ENCODE measurements at regions not wholly inside any gene's neighbourhood (a gene's known extent, or its start where the extent isn't known, plus 50 kb on each side); places are given as distances from the start of the nearest gene placed in this dataset.

GRCh38 chr1:104856091-104856490, 1106.4 kb downstream of the AMY1C start:
- FAIRE-seq: no peak

DNA sequence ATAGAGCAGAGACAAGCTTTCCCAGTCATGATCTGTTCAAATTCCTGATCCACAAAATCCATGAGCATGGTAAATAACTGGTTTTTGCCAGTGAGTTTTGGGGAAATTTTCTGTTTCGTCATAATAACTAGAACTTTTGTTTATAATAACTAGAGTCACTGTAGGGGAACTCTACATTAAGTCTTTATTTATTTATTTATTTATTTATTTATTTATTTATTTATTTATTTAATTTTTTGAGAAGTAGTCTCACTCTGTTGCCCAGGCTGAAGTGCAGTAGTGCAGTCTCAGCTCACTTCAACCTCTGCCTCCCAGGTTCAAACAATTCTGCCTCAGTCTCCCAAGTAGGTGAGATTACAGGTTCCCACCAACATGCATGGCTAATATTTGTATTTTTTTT, 1106.8 kb downstream of the AMY1C start:
- no peak for FAIRE-seq

DNA sequence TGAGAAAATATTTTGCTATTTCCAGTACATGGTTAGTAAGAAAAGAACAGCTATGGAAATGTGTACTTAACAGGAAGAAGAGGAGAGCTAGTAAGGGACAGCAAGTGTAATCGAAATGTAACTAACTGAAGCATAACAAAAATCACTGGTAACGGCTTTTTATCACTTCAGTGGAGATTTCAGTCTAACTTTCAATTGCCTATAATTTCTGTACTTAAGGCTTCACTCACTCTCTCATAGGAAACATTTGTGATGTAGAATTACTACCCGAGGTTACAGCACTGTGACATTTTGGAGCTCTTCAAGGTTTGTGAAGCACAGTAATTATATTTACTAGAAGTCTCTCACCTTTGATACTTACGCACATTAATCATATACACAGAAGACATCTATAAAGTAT, 1119.1 kb downstream of the AMY1C start:
- no peak for FAIRE-seq

DNA sequence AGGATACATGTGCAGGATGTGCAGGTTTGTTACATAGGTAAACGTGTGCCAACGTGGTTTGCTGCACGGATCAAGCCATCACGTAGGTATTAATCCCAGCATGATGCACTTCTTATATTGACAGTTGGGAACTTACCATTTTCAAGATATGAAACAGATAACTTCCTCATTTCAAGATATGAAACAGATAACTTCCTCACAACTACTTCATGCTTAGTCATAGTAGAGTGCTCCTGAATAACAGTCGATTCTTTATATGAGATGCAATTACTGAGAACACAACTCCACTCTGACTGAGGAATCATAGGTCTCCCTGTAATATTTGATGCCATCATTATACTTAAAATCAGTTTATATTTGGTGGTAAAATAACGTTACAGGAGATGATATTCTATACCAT, 1124.3 kb downstream of the AMY1C start:
- FAIRE-seq: no peak

DNA sequence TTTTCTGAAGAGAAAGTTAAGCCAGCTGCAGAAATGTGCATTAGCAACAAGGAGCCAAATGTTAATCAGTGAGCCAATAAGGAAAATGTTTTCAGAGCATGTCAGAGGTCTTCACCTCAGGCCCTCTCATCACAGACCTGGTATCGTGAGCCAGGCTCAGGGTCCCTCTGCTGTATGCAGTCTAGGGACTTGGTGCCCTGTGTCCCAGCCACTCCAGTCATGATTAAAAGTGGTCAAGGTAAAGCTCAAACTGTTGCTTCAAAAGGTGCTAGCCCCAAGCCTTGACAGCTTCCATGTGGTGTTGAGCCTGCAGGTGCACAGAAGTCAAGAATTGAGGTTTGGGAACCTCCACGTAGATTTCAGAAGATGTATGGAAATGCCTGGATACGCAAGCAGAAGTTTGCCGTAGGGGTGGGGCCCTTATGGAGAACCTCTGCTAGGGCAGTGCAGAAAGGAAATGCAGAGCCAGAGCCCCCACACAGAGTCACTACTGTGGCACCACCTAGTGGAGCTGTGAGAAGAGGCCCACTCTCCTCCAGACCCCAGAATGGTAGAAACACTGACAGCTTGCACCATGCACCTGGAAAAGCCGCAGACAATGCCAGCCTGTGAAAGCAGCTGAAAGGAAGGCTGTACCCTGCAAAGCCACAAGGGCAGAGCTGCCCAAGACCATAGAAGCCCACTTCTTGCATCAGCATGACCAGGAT, 1128.7 kb downstream of the AMY1C start:
- no peak for FAIRE-seq

GRCh38 chr1:104884939-104885338, 1135.2 kb downstream of the AMY1C start:
- no peak for FAIRE-seq

- FAIRE-seq: no peak
Observed at GRCh38 chr1:104905322-104905721, 1155.6 kb downstream of the AMY1C start.

DNA sequence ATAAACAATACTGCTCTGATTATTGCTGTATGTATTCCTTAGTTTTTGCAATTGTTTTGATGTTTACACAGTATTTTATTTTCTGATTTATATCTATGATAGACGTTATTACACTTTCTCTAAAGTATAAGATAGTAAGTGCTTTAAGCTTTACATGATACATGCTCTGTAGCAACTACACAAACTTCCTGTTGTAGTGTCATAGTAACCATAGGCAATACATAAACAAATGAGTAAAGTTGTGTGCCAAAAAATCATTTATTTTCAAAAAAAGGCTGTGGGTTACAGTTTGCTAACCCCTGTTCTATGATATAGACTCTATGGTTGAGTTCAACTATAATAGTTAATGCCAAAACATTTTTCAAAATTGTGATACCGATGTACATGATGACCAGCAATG, 1156.4 kb downstream of the AMY1C start:
- no peak for FAIRE-seq

DNA sequence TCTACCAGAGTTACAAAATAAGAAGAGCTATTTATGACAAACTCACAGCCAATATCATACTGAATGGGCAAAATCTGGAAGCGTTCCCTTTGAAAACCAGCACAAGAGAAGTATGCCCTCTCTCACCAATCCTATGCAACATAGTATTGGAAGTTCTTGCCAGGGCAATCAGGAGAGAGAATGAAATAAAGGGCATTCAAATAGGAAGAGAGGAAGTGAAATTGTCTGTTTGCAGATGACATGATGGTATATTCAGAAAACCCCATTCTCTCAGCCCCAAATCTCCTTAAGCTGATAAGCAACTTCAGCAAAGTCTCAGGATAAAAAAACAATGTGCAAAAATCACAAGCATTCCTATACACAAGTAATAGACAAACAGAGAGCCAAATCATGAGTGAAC, 1169.5 kb downstream of the AMY1C start:
- no peak for FAIRE-seq

DNA sequence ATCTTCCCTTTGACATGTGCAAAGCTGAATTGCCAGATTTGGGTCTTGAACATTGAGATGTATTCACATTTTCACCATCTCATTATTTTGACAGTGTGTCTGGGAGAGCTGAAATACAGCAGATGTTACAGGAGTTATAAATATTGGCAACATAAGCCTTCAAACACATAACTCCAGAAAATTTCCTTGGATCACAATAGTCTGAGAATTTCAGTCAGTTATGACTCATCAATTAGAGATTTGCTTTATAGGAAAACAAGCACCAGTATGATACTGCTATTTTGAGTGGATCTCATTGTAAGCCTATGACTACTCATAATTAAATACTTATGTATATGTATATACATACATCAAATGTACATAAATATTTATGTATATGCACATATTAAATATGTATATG, 1171.8 kb downstream of the AMY1C start:
- no peak for FAIRE-seq

- FAIRE-seq: no peak
Observed at GRCh38 chr1:104923075-104923474, 1173.4 kb downstream of the AMY1C start.

DNA sequence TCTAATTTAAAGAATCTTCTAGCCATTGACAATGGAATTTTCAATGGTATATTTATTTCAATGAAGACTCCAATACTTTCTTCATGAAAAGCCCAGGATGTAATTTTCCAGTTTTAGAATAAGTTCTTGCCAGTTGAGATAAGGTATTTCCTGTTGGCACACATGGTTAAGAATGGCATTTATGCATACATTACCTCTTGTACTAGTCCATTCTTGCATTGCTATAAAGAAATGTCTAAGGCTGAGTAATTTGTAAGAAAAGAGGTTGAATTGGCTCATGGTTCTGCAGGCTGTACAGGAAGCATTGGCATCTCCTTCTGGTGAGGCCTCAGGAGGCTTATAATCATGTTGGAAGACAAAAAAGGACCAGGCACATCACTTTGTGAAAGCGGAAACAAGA, 1179.6 kb downstream of the AMY1C start:
- FAIRE-seq: no peak

GRCh38 chr1:104932030-104932915, 1182.6 kb downstream of the AMY1C start:
- no peak for FAIRE-seq

GRCh38 chr1:104932949-104933679, 1183.4 kb downstream of the AMY1C start:
- FAIRE-seq: no peak

DNA sequence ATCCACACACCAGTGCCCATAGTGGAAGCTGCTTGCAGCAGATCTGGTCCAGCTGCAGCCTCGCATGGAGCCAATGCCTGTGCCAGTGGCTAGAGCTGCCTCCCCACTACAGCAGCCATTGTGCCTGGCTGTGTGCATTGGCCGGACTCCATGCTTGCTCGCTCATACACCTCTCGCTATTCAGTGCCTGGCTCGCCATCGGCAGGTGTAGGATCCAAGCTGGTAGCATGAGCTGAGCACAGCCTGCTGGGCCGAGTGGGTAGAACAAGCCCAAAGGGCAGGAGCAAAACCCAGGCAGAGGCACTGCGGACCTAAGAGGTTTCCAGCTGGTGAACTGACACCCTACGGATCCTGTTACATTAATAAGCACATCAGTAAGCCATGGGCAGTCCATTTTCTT, 1184.1 kb downstream of the AMY1C start:
- no peak for FAIRE-seq

DNA sequence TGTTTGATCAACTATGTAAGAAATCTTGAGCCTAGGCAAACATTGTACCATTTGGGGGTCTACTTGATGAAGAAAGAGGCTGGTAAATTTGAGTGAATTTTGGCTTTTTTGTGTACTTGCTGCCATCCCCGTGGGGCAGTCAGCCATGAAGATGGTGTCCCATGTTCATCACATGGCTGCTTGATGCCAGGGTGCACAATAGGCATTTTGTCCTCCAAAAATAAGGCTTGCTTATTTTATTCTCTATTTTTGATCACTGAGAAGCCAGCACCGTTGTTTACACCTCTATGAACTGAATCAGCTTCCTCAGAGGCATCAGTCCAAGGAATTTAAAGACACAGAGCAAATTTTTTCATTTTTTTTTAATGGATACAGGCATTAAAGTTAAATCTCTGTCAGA, 1195.7 kb downstream of the AMY1C start:
- no peak for FAIRE-seq

DNA sequence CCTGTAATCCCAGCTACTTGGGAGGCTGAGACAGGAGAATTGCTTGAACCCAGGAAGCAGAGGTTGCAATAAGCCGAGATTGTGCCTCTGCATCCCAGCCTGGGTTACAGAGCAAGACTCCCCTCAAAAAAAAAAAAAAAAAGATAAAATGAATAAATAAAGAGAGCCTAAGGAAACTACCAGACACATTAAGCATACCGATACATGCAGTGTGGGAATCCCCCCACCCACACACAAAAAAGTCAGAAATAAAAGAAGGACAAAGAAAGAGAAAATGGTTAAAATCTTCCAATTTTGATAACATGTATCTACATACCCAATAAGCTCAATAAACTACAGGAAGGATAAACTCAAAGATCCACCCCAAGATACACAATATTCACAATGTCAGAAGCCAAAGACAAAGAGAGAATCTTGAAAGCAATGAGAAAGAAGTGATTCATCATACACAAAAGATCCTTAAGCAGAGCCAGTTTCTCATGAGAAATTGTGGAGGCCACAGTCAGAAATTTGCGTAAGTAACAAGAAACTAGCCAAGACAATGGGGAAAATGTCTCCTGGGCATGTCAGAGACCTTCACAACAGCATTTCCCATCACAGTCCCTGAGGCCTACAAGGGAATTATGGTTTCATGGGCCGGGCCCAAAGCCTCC, 1197.0 kb downstream of the AMY1C start:
- no peak for FAIRE-seq

DNA sequence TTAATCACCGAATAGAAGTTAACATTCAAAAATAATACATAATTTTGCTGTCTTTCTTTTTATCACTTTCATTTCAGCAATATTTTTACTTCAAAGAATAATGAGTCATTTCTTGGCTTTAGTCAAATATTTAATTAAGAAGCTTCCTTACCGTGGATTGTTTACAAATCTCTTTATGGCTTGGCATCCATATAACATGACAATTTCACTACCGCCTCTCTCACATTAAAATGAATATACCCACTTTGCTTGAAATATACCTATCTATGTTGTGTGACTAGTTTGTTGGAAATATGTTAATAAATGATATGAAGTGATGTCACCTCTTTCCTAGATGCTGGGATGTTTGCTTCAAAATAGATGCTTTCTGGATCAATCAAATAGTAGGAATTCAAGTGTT, 1203.9 kb downstream of the AMY1C start:
- no peak for FAIRE-seq

GRCh38 chr1:104973516-104973915, 1223.8 kb downstream of the AMY1C start:
- FAIRE-seq: no peak

DNA sequence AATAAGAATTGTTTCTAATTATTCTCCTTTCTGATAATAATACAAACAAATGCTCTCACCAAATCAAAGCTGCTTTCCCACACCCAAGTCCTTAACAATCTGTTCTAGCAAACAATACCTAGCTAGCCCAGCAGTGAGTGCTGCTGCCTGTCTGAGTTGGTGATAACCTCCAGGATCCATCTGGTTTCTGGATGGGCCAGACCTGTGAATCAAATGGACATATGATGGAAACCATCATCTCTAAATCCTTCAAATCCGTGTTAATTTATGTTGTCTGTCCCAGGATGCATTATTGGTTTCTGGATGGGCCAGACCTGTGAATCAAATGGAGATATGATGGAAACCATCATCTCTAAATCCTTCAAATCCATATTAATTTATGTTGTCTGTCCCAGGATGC, 1230.0 kb downstream of the AMY1C start:
- FAIRE-seq: no peak

- FAIRE-seq: no peak
Observed at GRCh38 chr1:104987210-104987609, 1237.5 kb downstream of the AMY1C start.

DNA sequence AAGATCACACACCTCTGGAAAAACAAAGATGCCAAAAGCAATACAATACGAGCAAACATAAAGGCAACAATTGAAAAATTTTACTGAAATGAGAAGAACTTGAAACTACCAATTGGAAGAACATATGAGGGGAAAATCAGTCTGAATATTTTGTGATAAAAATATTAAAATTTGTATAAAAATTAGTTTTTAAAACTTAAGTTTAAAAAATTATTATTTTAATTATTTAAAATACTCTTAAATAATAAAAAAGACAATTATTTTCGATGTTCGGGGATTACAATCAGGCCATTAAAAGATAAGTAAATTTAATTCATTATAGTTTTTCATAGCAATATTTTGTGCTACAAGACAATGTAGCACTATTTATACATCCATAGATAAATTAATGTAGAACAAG, 1239.3 kb downstream of the AMY1C start:
- peak; percentile 36 for FAIRE-seq

DNA sequence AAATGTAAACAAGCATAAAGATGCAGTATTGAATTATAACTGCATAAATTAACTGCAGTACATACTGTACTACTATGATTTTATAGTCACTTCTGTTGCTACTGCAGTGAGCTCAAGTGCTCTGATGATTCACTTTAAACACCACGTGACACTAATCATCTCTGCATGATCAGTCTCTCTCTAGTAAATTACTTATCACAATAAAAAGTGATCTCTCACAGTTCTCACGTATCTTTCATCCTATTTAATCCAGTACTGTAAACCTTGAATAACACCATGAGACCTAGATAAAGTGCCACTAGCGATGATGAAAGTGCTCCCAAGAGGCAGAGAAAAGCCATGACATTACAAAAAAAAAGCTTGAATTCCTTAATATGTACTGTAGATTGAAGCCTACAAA, 1242.0 kb downstream of the AMY1C start:
- FAIRE-seq: no peak
